ENCODE measurements at regions not wholly inside any gene's neighbourhood (a gene's known extent, or its start where the extent isn't known, plus 50 kb on each side); places are given as distances from the start of the nearest gene placed in this dataset.
"Not testable (repeated sequence)": the region's sequence is repeated elsewhere in the genome, so short reads cannot be mapped to it uniquely, and the experiment has no call there.

DNA sequence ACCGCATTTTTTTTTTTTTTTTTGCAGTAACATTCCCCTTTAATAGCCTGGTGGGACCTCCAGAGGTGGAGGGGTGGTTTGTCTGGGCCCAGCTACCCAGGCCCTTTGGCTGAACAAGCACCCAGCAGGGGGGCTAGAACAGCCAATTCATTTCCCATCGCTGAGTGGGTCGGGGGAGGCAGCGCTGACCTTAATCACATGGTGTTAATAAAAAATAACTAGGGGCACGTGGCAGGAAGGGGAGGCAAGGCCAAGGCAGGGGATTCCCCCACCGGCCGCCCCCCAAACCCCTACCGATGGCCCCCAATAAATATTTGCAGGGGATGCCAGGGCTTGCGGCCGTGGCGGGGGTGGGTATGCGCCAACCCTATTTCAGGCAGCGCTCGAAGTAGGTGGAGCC is 1709.9 kb downstream of the TP53TG3F start:
- not testable (repeated sequence) for TF ChIP-seq POLR2A (IDR thresholded peaks at IDR 0.05); CTCF (IDR thresholded peaks at IDR 0.05 in 8 of 11, conservative IDR thresholded peaks at IDR 0.05 in 3 of 11); POLR2AphosphoS5 (IDR thresholded peaks at IDR 0.05)
